Osteoblast (primary cell): ENCODE measurements at regions not wholly inside any gene's neighbourhood (a gene's known extent, or its start where the extent isn't known, plus 50 kb on each side); places are given as distances from the start of the nearest gene placed in this dataset.
A peak's percentile ranks its signal among the peaks of the same experiment; 100 is the strongest.

Source experiments
- DNase-seq: peaks from one replicate; pipeline ENCODE4 v3.0.0; 2011; ENCODE audit warnings: low spot score, mixed read lengths; ENCODE audit not compliant: insufficient read length; ENCODE audit errors: missing footprints
- H2AFZ ChIP-seq: 2 replicates; pipeline ENCODE4 v1.6.0; 2011; ENCODE audit warnings: mild to moderate bottlenecking, low read length
- H3K27ac ChIP-seq: 2 replicates; pipeline ENCODE4 v1.5.1; 2011; ENCODE audit warnings: mild to moderate bottlenecking, low read depth, low read length, moderate library complexity
- H3K27me3 ChIP-seq: 2 replicates; pipeline ENCODE4 v1.6.0; 2012; ENCODE audit warnings: mild to moderate bottlenecking, control low read depth, inconsistent platforms, low read length, moderate library complexity; ENCODE audit not compliant: insufficient read depth
- H3K36me3 ChIP-seq: 2 replicates; pipeline ENCODE4 v1.5.1; 2011; ENCODE audit warnings: mild to moderate bottlenecking, low read length, control low read depth, moderate library complexity; ENCODE audit not compliant: insufficient read depth
- H3K4me1 ChIP-seq: 2 replicates; pipeline ENCODE4 v1.5.1; 2011; ENCODE audit warnings: mild to moderate bottlenecking, low read length, control low read depth, moderate library complexity; ENCODE audit not compliant: insufficient read depth
- H3K4me2 ChIP-seq: 2 replicates; pipeline ENCODE4 v1.6.0; 2011; ENCODE audit warnings: mild to moderate bottlenecking, low read length; ENCODE audit not compliant: insufficient read depth
- H3K4me3 ChIP-seq: fragments of 200-600 bp; sonication (generic); 3 replicates; pipeline ENCODE4 v1.5.1; 2012; ENCODE audit warnings: mild to moderate bottlenecking, low read length, inconsistent platforms; ENCODE audit not compliant: insufficient read depth
- H3K79me2 ChIP-seq: 2 replicates; pipeline ENCODE4 v1.6.0; 2012; ENCODE audit warnings: mild to moderate bottlenecking, low read length, control low read depth, inconsistent platforms; ENCODE audit not compliant: insufficient read depth
- H3K9me3 ChIP-seq: 2 replicates; pipeline ENCODE4 v1.5.1; 2011; ENCODE audit warnings: low read depth, low read length, control low read depth
- H4K20me1 ChIP-seq: 2 replicates; pipeline ENCODE4 v1.6.0; 2012; ENCODE audit warnings: mild to moderate bottlenecking, low read length, control low read depth; ENCODE audit not compliant: insufficient read depth
- TF ChIP-seq, protein P1 (sequence below): IDR thresholded peaks from 2 replicates; pipeline ENCODE4 v1.5.1; 2011; ENCODE audit warnings: mild to moderate bottlenecking, low read depth, low read length, moderate library complexity; ENCODE audit errors: extremely low read depth

DNA sequence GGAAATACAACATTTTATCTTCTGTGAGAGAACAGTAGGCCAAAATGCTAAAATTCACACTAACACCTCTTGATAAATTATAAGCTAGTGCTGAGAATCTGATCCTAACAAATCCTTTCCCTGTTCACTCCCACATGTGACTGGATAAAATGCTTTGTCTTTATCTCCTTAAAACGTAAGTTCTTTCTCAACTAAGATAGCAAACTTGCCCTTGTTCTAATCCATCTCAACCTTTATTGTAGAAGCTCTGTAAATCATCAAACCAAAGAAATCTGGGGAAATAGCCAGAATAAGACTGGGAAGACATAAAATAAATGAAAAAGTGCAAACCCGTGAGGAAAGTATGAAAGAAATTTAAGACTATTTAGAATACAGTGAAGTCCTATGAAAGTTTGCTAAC, 1058.4 kb upstream of the ACVR2A start:
- H3K9me3 ChIP-seq: no peaks in the 10 kb centered on the region
- H3K27ac ChIP-seq: no peak overlapping the region
- TF ChIP-seq, protein P1, sequence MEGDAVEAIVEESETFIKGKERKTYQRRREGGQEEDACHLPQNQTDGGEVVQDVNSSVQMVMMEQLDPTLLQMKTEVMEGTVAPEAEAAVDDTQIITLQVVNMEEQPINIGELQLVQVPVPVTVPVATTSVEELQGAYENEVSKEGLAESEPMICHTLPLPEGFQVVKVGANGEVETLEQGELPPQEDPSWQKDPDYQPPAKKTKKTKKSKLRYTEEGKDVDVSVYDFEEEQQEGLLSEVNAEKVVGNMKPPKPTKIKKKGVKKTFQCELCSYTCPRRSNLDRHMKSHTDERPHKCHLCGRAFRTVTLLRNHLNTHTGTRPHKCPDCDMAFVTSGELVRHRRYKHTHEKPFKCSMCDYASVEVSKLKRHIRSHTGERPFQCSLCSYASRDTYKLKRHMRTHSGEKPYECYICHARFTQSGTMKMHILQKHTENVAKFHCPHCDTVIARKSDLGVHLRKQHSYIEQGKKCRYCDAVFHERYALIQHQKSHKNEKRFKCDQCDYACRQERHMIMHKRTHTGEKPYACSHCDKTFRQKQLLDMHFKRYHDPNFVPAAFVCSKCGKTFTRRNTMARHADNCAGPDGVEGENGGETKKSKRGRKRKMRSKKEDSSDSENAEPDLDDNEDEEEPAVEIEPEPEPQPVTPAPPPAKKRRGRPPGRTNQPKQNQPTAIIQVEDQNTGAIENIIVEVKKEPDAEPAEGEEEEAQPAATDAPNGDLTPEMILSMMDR: no peak

DNA sequence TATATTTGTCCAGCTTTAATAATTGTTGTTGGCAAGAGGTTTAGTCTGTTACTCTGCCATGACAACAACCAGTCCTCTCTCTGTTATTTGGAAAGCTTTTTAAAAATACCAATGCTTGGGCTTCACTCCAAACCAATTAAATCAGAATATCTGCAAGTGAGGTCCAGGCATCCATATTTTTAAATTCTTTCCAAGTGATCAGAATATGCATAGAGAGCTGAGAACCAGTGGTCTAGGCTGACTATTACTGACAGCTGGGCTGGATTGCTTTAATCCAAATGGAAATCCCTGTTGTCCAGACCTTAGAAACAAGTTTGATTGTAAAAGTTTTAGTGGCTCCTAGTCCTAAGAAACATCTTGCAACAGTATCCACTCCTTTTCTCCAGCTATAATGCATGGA, 1059.7 kb upstream of the ACVR2A start:
- Histone ChIP-seq H2AFZ (no peak overlapping the region), H3K4me2 (no peak overlapping the region), H3K79me2 (no peaks in the 10 kb centered on the region), H4K20me1 (no peaks in the 10 kb centered on the region), H3K4me3 (no peak overlapping the region), H3K27ac (no peak overlapping the region), H3K27me3 (no peaks in the 10 kb centered on the region), H3K4me1 (no peaks in the 10 kb centered on the region), H3K9me3 (no peaks in the 10 kb centered on the region), H3K36me3 (no peaks in the 10 kb centered on the region)
- DNase-seq: peak; percentile 30
- TF ChIP-seq, protein P1: no peak

More for the DNA sequence above, 1058.4 kb upstream of the ACVR2A start:
- DNase-seq: no peak
- no peak overlapping the region for H3K4me2 ChIP-seq
- no peaks in the 10 kb centered on the region for H3K79me2 ChIP-seq
- no peaks in the 10 kb centered on the region for H3K4me1 ChIP-seq
- H2AFZ ChIP-seq: no peak overlapping the region
- no peaks in the 10 kb centered on the region for H3K36me3 ChIP-seq
- H3K4me3 ChIP-seq: no peak overlapping the region
- H3K27me3 ChIP-seq: no peaks in the 10 kb centered on the region
- H4K20me1 ChIP-seq: no peaks in the 10 kb centered on the region

DNA sequence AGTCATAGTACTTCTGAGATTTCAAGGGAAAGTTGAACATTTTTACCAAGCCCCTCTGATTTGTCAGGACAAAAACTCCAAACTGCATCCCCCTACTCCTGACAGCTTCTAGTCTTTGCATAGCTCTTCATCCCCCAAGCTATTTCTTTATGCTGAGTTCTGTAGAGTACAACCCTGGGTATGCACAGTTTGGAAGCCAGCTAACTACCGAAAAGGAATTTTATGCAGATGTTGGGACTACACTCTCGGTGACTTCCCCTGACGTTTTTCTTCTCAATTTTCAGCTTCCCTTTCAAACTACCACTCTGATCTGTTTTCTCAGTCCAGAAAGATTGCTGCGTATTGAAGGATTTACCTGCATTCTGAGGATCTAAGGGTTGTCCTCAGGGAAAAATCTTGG, 1060.2 kb upstream of the ACVR2A start:
- Histone ChIP-seq H3K79me2 (no peaks in the 10 kb centered on the region), H3K9me3 (no peaks in the 10 kb centered on the region), H3K4me2 (no peak overlapping the region), H2AFZ (no peak overlapping the region), H3K4me1 (no peaks in the 10 kb centered on the region), H3K36me3 (no peaks in the 10 kb centered on the region), H4K20me1 (no peaks in the 10 kb centered on the region), H3K27me3 (no peaks in the 10 kb centered on the region), H3K27ac (no peak overlapping the region), H3K4me3 (no peak overlapping the region)
- TF ChIP-seq, protein P1: no peak
- no peak for DNase-seq

DNA sequence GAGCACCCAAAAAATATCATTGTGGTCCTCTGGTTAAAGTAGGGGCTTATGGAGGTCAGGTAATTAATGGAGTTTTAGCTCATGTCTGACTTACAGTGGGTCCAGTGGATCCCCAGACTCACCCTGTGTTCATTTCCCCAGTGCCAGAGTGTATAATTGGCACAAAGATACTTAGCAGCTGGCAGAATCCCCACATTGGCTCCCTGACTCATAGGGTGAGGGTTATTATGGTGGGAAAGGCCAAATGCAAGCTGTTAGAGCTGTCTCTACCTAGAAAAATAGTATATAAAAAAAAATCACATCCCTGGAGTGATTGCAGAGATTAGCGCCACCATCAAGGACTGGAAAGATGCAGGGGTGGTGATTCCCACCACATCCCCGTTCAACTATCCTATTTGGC, 1067.6 kb upstream of the ACVR2A start:
- no peak for DNase-seq
- no peak overlapping the region for H3K4me3 ChIP-seq
- no peak overlapping the region for H2AFZ ChIP-seq
- H3K27me3 ChIP-seq: no peaks in the 10 kb centered on the region
- no peaks in the 10 kb centered on the region for H3K79me2 ChIP-seq
- no peaks in the 10 kb centered on the region for H3K4me1 ChIP-seq
- no peaks in the 10 kb centered on the region for H3K36me3 ChIP-seq
- H3K27ac ChIP-seq: no peak overlapping the region
- TF ChIP-seq, protein P1: no peak
- no peak overlapping the region for H3K4me2 ChIP-seq
- H4K20me1 ChIP-seq: no peaks in the 10 kb centered on the region
- H3K9me3 ChIP-seq: no peaks in the 10 kb centered on the region
